GM21717 (cell line): ENCODE measurements at regions not wholly inside any gene's neighbourhood (a gene's known extent, or its start where the extent isn't known, plus 50 kb on each side); places are given as distances from the start of the nearest gene placed in this dataset.
"Not testable (repeated sequence)": the region's sequence is repeated elsewhere in the genome, so short reads cannot be mapped to it uniquely, and the experiment has no call there.

ENCODE experiments used
- ATAC-seq: cut with Tn5 transposase; IDR thresholded peaks from one replicate; pipeline ENCODE4 v1.9.1; 2021; ENCODE audit warnings: mild to moderate bottlenecking, moderate library complexity; ENCODE audit not compliant: unreplicated experiment

- not testable (repeated sequence) for ATAC-seq
Observed at GRCh38 chr7:106526617-106527016, 134.3 kb downstream of the CCDC71L start.

DNA sequence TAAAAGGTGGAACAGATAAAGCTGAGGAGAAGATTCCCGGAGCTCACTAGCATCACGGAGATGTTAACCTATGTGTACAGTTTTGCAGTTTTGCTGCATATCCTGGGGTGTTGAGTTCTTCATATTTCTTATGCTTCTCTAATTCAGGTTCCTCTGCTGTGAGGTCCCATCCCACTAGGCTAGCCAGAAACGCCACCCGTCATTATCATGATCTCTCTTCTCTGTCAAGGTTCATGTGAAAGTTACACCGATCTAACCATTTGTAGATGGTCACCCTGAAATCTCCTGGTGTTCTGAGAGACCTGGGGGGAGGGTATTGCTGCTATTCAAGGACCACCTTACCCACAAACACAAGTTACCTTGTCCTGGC lies 136.3 kb downstream of the CCDC71L start:
- ATAC-seq: no peak

DNA sequence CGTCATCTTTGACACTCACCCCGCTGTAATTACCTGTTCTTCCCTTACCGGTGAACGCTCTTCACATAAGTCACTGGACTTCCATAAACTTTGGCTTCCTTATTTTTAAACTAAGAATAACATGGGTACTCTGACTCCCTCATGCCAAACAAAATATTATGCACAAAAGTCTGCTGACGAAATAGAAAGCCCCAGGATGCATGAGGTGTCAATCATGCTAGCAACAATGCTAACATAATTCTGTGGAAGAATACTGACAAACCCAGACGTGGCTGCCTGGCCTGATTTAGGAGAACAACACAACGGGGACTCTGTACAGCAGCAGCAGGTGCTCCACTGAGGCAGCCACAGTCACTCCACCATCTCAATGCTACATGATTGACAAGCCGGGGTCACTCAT lies 137.5 kb downstream of the CCDC71L start:
- no peak for ATAC-seq

DNA sequence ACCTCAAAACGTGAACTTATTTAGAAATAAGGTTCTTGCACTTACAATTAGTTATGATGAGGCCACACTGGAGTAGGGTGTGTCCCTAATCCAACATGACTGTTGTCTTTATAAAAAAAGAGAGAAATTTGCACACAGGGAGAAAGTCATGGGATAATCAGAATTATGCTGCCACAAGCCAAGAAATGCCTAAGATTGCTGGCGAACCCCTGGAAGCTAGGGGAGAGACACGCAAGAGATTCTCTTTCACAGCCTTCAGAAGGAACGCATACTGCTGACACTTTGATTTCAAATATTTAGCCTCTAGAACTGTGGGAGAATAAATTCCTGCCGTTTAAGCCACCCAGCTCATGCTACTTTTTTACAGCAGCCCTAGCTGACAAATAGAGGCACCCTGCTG lies 138.3 kb downstream of the CCDC71L start:
- ATAC-seq: no peak

DNA sequence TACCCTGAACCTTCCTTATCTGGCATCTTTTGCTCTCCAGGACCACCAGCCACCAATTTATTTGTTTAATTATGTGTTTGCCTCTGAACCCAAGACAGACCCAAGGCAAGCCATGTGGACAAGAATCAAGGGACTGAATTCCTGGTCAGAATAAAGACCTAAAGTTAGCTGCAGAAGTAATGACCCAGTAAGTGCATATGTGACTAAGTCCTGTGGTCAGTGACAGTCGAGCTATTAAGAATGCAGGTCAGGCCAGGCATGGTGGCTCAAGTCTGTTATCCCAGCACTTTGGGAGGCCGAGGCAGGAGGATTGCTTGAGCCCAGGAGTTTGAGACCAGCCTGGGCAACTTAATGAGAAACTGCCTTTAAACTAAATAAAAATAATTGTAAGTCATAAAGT lies 139.4 kb downstream of the CCDC71L start:
- ATAC-seq: no peak

DNA sequence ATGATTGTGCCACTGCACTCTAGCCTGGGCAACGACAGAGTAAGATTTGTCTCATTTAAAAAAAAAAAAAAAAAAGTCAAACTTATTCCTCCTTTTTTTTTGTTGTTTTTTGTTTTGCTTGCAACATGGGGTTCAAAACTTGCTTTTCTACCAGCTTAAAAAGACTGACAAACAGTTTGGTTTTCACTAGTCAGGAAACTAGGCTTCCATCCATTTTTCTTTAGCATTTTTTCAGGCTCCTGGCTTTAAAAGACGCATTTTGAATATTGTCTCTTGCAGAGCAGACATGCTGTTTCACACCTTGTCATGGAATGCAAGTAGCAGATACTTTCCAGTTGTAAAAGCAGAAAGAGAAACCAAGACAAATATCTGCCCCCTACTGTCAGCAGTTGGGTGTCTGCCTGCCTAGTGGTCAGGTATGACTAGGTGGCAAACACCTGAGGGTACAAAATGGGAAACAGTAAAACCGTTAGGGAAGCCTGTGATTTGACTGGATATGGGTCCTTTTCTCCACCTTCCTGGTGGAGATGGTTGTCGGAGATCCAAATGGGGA lies 139.9 kb downstream of the CCDC71L start:
- ATAC-seq: no peak

DNA sequence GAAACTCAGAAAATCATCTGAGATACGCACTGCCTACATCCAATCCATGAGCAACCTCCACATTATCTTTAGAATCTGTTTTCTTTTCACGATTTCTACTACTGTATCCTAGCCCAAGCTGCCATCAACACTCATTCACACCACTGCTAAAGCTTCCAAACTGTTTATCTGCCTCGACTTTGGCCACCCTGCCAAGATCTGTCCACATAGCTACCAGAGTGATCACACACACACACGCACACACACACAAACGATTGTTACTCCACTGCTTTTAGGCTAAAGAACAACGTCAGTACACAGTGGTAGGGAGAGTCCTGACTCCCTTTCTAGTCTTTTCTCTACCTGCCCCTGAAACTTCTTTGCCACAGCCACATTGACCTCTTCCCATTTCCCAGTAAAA lies 142.0 kb downstream of the CCDC71L start:
- ATAC-seq: no peak

GRCh38 chr7:106518239-106518638 lies 142.7 kb downstream of the CCDC71L start:
- no peak for ATAC-seq

GRCh38 chr7:106517508-106517907 lies 143.4 kb downstream of the CCDC71L start:
- no peak for ATAC-seq

- no peak for ATAC-seq
Observed at GRCh38 chr7:106515321-106515720, 145.6 kb downstream of the CCDC71L start.

- ATAC-seq: no peak
Observed at GRCh38 chr7:106514881-106515280, 146.1 kb downstream of the CCDC71L start.

- no peak for ATAC-seq
Observed at GRCh38 chr7:106512217-106512616, 148.7 kb downstream of the CCDC71L start.

DNA sequence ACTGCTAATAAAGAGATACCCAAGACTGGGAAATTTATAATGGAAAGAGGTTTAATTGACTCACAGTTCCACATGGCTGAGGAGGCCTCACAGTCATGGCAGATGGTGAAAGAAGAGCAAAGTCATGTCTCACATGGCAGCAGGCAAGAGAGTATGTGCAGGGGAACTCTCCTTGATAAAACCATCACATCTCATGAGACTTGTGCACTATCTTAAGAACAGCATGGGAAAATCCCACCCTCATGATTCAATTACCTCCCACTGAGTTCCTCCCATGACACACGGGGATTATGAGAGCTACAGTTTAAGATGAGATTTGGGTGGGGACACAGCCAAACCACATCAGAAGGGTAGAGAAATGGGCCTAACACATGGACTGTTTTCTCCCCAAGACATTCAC lies 156.3 kb downstream of the CCDC71L start:
- ATAC-seq: no peak

DNA sequence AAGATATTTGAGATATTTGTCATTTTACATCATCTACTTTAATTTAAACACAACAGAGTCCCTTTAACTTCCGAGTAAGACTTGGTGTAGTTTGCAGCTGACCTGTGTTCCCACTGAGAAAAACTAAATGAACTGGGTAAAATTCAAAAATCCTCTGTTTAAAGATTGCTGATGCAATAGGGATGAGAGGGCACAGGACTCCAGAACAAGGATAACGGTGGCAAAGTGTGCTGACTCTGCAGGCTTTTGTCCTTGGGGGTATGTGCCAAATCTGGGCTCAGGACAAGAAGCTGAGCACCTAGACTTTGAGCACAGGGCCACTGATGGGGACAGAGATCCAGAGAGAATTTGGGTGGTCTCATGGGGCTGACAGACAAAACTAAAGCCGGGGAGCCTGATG lies 156.8 kb downstream of the CCDC71L start:
- ATAC-seq: no peak

DNA sequence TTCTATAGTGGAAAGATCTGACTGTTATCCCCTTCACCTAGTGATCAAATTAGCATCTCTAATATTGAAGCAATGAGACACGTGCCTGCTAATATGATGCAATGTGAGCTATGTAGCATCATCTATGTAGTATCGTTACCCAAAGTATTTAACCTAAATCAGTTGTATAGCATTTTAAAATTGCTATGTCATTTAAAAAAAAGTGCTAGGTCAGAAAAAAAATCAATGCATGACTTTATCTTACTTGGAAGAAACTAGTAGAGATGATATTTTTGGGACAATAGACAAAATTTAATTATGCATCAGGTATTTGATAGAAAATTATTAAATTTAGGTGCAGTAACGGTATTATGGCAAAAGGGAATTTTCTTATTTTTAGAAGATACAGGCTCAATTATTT lies 157.3 kb downstream of the CCDC71L start:
- ATAC-seq: no peak

DNA sequence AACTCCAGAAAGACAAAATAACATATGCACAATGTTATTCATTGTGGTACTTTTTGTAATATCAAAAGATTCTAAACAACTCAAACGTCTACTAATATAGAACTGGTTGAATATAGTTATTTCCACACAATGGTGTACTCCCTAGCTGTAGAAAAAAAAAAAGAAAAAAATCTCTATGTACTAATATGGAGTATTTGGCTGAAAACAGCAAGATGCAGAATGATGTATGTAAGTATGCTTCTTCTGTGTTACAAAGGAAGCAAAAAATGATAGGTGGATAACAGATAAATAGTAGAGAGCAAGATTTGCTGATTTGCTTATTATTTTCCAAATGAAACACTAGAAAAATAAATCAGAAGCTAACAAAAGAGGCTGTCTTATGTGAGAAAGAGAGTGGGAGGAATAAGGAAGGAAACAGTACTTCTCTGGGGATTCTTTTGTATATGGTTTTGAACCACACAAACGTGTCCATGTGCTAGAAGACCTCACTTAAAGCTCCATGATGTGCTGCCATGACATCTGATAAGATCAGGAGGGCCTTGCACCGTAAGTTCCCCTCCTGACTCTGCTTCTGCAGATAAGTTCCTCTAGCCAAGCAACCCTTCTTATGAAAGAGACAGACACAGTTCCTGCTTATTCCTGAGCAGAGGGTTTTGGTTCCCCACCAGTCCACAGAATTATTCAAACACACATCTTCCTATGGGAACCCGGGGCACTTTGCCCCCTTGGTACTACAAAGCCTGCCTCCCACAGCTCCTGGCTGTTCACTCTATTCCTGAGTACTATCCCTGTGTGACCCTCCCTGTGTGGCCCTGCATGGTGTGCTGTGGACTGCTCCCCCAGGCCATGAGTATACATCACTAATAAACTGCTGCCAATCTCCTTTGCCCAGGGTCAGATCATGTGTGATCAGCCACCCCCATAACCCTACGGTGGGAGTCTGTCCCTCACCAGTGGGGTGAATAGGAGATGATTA lies 159.1 kb downstream of the CCDC71L start:
- ATAC-seq: no peak

DNA sequence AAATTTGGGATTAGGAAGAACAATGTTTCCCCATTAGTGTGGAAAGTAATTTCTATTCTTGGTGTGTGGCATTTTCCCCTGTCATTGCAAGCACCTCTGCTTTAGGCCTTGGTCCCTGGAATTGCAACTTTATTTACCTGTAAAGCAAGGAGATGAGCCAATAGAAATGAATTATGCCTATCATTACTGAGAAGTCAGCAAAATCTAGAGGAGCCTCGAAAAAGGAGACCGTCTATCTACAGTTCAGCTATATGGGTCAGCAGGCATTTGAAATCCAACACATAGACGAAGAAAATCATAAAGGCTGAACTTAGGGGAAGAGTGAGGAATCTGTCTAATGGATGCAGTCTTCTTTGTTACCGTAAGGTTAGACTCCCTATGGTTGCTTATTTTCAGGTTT lies 161.1 kb downstream of the CCDC71L start:
- ATAC-seq: no peak

DNA sequence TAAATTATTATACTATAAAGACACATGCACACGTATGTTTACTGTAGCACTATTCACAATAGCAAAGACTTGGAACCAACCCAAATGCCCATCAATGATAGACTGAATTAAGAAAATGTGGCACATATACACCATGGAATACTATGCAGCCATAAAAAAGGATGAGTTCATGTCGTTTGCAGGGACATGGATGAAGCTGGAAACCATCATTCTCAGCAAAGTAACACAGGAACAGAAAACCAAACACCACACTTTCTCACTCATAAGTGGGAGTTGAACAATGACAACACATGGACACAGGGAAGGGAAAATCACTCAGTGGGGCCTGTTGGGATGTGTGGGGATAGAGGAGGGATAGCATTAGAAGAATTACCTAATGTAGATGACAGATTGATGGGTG lies 163.0 kb downstream of the CCDC71L start:
- ATAC-seq: not testable (repeated sequence)

- no peak for ATAC-seq
Observed at GRCh38 chr7:106493041-106493731, 167.8 kb downstream of the CCDC71L start.

DNA sequence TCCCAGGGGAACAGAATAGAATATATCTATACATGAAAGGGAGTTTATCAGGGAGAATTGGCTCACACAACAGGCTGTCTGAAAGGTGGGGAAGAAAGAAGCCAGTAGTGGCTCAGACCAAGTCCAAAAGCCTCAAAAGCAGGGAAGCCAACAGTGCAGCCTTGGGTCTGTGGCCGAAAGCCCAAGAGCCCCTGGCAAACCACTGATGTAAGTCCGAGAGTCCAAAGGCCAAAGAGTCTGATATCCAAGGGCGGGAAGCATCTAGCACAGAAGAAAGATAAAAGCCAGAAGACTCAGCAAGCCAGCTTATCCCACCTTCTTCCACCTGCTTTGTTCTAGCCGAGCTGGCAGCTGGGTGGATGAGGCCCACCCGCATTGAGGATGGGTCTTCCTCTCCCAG lies 172.5 kb downstream of the CCDC71L start:
- ATAC-seq: no peak

DNA sequence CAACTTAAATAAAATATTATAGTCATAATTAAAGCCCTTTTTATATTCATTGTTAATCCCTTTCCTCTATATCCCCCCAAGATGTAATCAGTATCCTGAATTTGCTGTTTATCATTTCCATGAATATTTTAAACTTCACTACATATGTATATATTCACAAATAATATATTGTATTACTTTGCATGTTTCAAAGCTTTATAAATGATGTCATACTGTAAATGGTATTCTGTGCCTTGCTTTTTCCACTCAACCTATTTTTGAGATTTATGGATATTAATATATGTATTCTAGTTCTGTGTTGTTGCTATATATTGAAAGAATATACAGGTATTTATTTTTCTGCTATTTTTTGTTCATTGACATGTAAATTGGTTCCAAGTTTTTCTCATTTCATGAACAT lies 173.1 kb downstream of the CCDC71L start:
- no peak for ATAC-seq

- ATAC-seq: no peak
Observed at GRCh38 chr7:106486331-106486730, 174.6 kb downstream of the CCDC71L start.
